Lower lobe of right lung (tissue), 2 donors: ENCODE measurements at regions not wholly inside any gene's neighbourhood (a gene's known extent, or its start where the extent isn't known, plus 50 kb on each side); places are given as distances from the start of the nearest gene placed in this dataset.
"Not testable (repeated sequence)": the region's sequence is repeated elsewhere in the genome, so short reads cannot be mapped to it uniquely, and the experiment has no call there.

ENCODE experiments used
- ATAC-seq, 2 donors: fragments of 200-7000 bp; cut with Tn5 transposase; one replicate each; pipeline ENCODE4 v1.9.1; 2020 to 2022; ENCODE audit warnings: mild to moderate bottlenecking in 2 of 2, moderate library complexity in 2 of 2
- DNase-seq: peaks from one replicate; pipeline ENCODE4 v3.0.0-alpha.2; 2020
- H3K27ac ChIP-seq: fragments of 200-600 bp; one replicate; pipeline ENCODE4 v1.8.0; 2022
- H3K27me3 ChIP-seq: fragments of 200-600 bp; one replicate; pipeline ENCODE4 v1.8.0; 2022; ENCODE audit warnings: low read depth
- H3K36me3 ChIP-seq: fragments of 200-600 bp; one replicate; pipeline ENCODE4 v1.8.0; 2022; ENCODE audit warnings: mild to moderate bottlenecking
- H3K4me1 ChIP-seq: fragments of 200-600 bp; one replicate; pipeline ENCODE4 v1.8.0; 2022
- H3K4me3 ChIP-seq: fragments of 200-600 bp; one replicate; pipeline ENCODE4 v1.8.0; 2022; ENCODE audit warnings: mild to moderate bottlenecking
- H3K9me3 ChIP-seq: fragments of 200-600 bp; one replicate; pipeline ENCODE4 v1.8.0; 2022
- CTCF ChIP-seq: fragments of 200-600 bp; IDR thresholded peaks from one replicate; pipeline ENCODE4 v1.8.0; 2022; ENCODE audit warnings: antibody characterized with exemption, mild to moderate bottlenecking
- intact Hi-C: fragments of 100-400 bp; cut with DNase I; formaldehyde crosslinking; loops from one replicate; pipeline ENCODE4 v1.11.0; 2022
- donor health status: DM: no; HTN: yes; CAD: no; lungs with severe emphysema.

GRCh38 chr5:60538955-60539866 is 160.8 kb downstream of the DEPDC1B start:
- Histone ChIP-seq H3K27me3 (no peaks in the 10 kb centered on the region), H3K27ac (no peak overlapping the region), H3K9me3 (no peaks in the 10 kb centered on the region), H3K4me3 (no peak overlapping the region), H3K4me1 (peaks cover 4% of the 10 kb centered on the region), H3K36me3 (no peaks in the 10 kb centered on the region)
- DNase-seq (no peak), ATAC-seq (peak; percentile 56 to 70)
- TF ChIP-seq CTCF: no peak
- intact Hi-C loops: no loop called here

GRCh38 chr5:60538426-60538825 is 161.5 kb downstream of the DEPDC1B start:
- ATAC-seq (no peak), DNase-seq (no peak)
- no peaks in the 10 kb centered on the region for H3K9me3 ChIP-seq
- TF ChIP-seq CTCF: no peak
- H3K27ac ChIP-seq: no peak overlapping the region
- H3K4me1 ChIP-seq: peaks cover 4% of the 10 kb centered on the region
- intact Hi-C loops: no loop called here
- H3K27me3 ChIP-seq: no peaks in the 10 kb centered on the region
- H3K4me3 ChIP-seq: no peak overlapping the region
- H3K36me3 ChIP-seq: no peaks in the 10 kb centered on the region

- peaks cover 4% of the 10 kb centered on the region for H3K4me1 ChIP-seq
- no peaks in the 10 kb centered on the region for H3K9me3 ChIP-seq
- intact Hi-C loops: no loop called here
Observed at GRCh38 chr5:60535951-60536350, 164.0 kb downstream of the DEPDC1B start.

GRCh38 chr5:60535198-60535597 is 164.8 kb downstream of the DEPDC1B start:
- ATAC-seq (no peak), DNase-seq (no peak)
- no peaks in the 10 kb centered on the region for H3K9me3 ChIP-seq
- H3K36me3 ChIP-seq: no peaks in the 10 kb centered on the region
- no peak overlapping the region for H3K27ac ChIP-seq
- no peaks in the 10 kb centered on the region for H3K27me3 ChIP-seq
- intact Hi-C loops: no loop called here
- no peak for TF ChIP-seq CTCF
- H3K4me1 ChIP-seq: peaks cover 4% of the 10 kb centered on the region
- H3K4me3 ChIP-seq: no peak overlapping the region

More at GRCh38 chr5:60535951-60536350, 164.0 kb downstream of the DEPDC1B start:
- H3K36me3 ChIP-seq: no peaks in the 10 kb centered on the region
- ATAC-seq (no peak), DNase-seq (no peak)
- H3K4me3 ChIP-seq: no peak overlapping the region
- TF ChIP-seq CTCF: no peak
- H3K27ac ChIP-seq: no peak overlapping the region
- no peaks in the 10 kb centered on the region for H3K27me3 ChIP-seq

GRCh38 chr5:60533789-60534188 is 166.2 kb downstream of the DEPDC1B start:
- no peaks in the 10 kb centered on the region for H3K9me3 ChIP-seq
- H3K36me3 ChIP-seq: no peaks in the 10 kb centered on the region
- DNase-seq (no peak), ATAC-seq (no peak)
- H3K27me3 ChIP-seq: no peaks in the 10 kb centered on the region
- no peak overlapping the region for H3K4me3 ChIP-seq
- H3K27ac ChIP-seq: no peak overlapping the region
- no peak for TF ChIP-seq CTCF
- H3K4me1 ChIP-seq: no peaks in the 10 kb centered on the region
- intact Hi-C loops: no loop called here

GRCh38 chr5:60532796-60533195 is 167.2 kb downstream of the DEPDC1B start:
- H3K27me3 ChIP-seq, H3K9me3 ChIP-seq, H3K4me1 ChIP-seq, intact Hi-C loops, H3K4me3 ChIP-seq, H3K27ac ChIP-seq, H3K36me3 ChIP-seq, ATAC-seq, DNase-seq: not testable (repeated sequence)

GRCh38 chr5:60530144-60530848 is 169.7 kb downstream of the DEPDC1B start:
- ATAC-seq: peak in 1 of 2 donors; percentile 43
- H3K4me3 ChIP-seq, H3K27me3 ChIP-seq, H3K4me1 ChIP-seq, H3K9me3 ChIP-seq, intact Hi-C loops, H3K36me3 ChIP-seq, H3K27ac ChIP-seq, DNase-seq: not testable (repeated sequence)
